B cell (primary cell): ENCODE measurements at regions not wholly inside any gene's neighbourhood (a gene's known extent, or its start where the extent isn't known, plus 50 kb on each side); places are given as distances from the start of the nearest gene placed in this dataset.

Experiments
- ATAC-seq: fragments of 200-7000 bp; cut with Tn5 transposase; one replicate; pipeline ENCODE4 v1.10.0; 2021; ENCODE audit warnings: low read depth, mild to moderate bottlenecking, moderate number of reproducible peaks, moderate library complexity
- CTCF ChIA-PET: fragments of 350-600 bp; sonication (Branson Sonifier 250); formaldehyde crosslinking; loops from one replicate; lab custom pipeline; 2021; ENCODE audit warnings: antibody characterized with exemption, inconsistent platforms; lab: Charles Lee
- POLR2A ChIA-PET: fragments of 350-600 bp; sonication (Branson Sonifier 250); formaldehyde crosslinking; loops from one replicate; lab custom pipeline; 2021; ENCODE audit warnings: antibody characterized with exemption; lab: Charles Lee
- DNase-seq: peaks from one replicate; pipeline ENCODE4 v3.0.0; 2013
- H2AFZ ChIP-seq: 2 replicates; pipeline ENCODE4 v1.6.1; 2012; ENCODE audit warnings: mild to moderate bottlenecking, low read depth, low read length; ENCODE audit not compliant: insufficient read depth, poor library complexity, severe bottlenecking
- H3K27ac ChIP-seq, 2 donors: 1 replicate in 1 of 2; 2 replicates in 1 of 2; pipeline ENCODE4 v1.5.1; 2012 to 2013; ENCODE audit warnings: low read length in 2 of 2, mild to moderate bottlenecking in 2 of 2, moderate library complexity in 1 of 2
- H3K27me3 ChIP-seq, 4 experiments: fragments of 200-600 bp in 1 of 4; sonication (generic) in 1 of 4; replicated peaks in 1 of 4; 1 replicate in 2 of 4; 2 replicates in 2 of 4; pipeline versions ENCODE4 v1.6.1 to v1.7.0; 2013 to 2016; ENCODE audit warnings: low read length in 3 of 4, mild to moderate bottlenecking in 2 of 4, mixed read lengths in 1 of 4, moderate library complexity in 1 of 4; ENCODE audit not compliant: insufficient read depth in 4 of 4, control insufficient read depth in 3 of 4; ENCODE audit errors: control extremely low read depth in 1 of 4
- H3K36me3 ChIP-seq, 2 experiments: replicated peaks in 1 of 2; 1 replicate in 1 of 2; 2 replicates in 1 of 2; pipeline versions ENCODE4 v1.6.1 to v1.7.1; 2013; ENCODE audit warnings: low read length in 1 of 2; ENCODE audit not compliant: insufficient read depth in 2 of 2, control insufficient read depth in 1 of 2; ENCODE audit errors: control extremely low read depth in 1 of 2, extremely low read depth in 1 of 2
- H3K4me1 ChIP-seq, 2 donors: fragments of 200-600 bp in 1 of 2; sonication (generic) in 1 of 2; 1 replicate in 1 of 2; 2 replicates in 1 of 2; pipeline versions ENCODE4 v1.5.1 to v1.6.1; 2013 to 2017; ENCODE audit warnings: low read length in 2 of 2; ENCODE audit not compliant: control insufficient read depth in 2 of 2, insufficient read depth in 2 of 2
- H3K4me2 ChIP-seq: replicated peaks from 2 replicates; pipeline ENCODE3; 2012; ENCODE audit warnings: mild to moderate bottlenecking, low read depth, low read length; ENCODE audit not compliant: poor library complexity, severe bottlenecking
- H3K4me3 ChIP-seq, 5 experiments: fragments of 200-600 bp in 1 of 5; sonication (generic) in 1 of 5; 1 replicate in 3 of 5; 2 replicates in 2 of 5; pipeline versions ENCODE4 v1.5.1 to v1.7.0; 2011 to 2016; ENCODE audit warnings: low read length in 4 of 5, mild to moderate bottlenecking in 4 of 5, low read depth in 2 of 5, control low read depth in 1 of 5, moderate library complexity in 1 of 5; ENCODE audit not compliant: insufficient read depth in 1 of 5; ENCODE audit errors: control extremely low read depth in 1 of 5, extremely low read depth in 1 of 5
- H3K79me2 ChIP-seq: fragments of 200-600 bp; sonication (generic); one replicate; pipeline ENCODE4 v1.6.0; 2016; ENCODE audit warnings: low read length; ENCODE audit not compliant: control insufficient read depth, insufficient read depth
- H3K9ac ChIP-seq: fragments of 200-600 bp; sonication (generic); 2 replicates; pipeline ENCODE4 v1.6.1; 2017; ENCODE audit warnings: mild to moderate bottlenecking, low read length, moderate library complexity
- H3K9me3 ChIP-seq, 3 donors: one replicate each; pipeline versions ENCODE4 v1.6.1 to v1.7.1; 2013; ENCODE audit warnings: low read length in 2 of 3; ENCODE audit not compliant: control insufficient read depth in 2 of 3, insufficient read depth in 1 of 3; ENCODE audit errors: control extremely low read depth in 1 of 3
- H4K20me1 ChIP-seq: 2 replicates; pipeline ENCODE4 v1.6.0; 2012; ENCODE audit warnings: mild to moderate bottlenecking, low read length; ENCODE audit not compliant: insufficient read depth, control insufficient read depth, poor library complexity, severe bottlenecking
- H3K27ac Mint-ChIP-seq: one replicate; pipeline ENCODE4 v1.8.0; 2021; ENCODE audit warnings: mixed read lengths
- H3K27me3 Mint-ChIP-seq: one replicate; pipeline ENCODE4 v1.8.0; 2021; ENCODE audit warnings: mixed read lengths
- H3K4me1 Mint-ChIP-seq: one replicate; pipeline ENCODE4 v1.8.0; 2021; ENCODE audit warnings: mixed read lengths
- H3K4me3 Mint-ChIP-seq: one replicate; pipeline ENCODE4 v1.8.0; 2021; ENCODE audit warnings: mixed read lengths
- H3K9me3 Mint-ChIP-seq: one replicate; pipeline ENCODE4 v1.8.0; 2022; ENCODE audit warnings: mixed read lengths; ENCODE audit not compliant: insufficient read depth
- CTCF ChIP-seq: fragments of 200-600 bp; IDR thresholded peaks from one replicate; pipeline ENCODE4 v1.8.0; 2022; ENCODE audit warnings: antibody characterized with exemption, mild to moderate bottlenecking
- EZH2 ChIP-seq: IDR thresholded peaks from 2 replicates; pipeline ENCODE4 v1.6.1; 2012; ENCODE audit warnings: borderline replicate concordance, low read depth, mild to moderate bottlenecking, moderate library complexity, low read length; ENCODE audit not compliant: insufficient read depth, poor library complexity, severe bottlenecking
- WGBS: methylation state at CpG from one replicate; pipeline ENCODE4 v1.1.5; 2013; ENCODE audit warnings: missing lambda C conversion rate; ENCODE audit not compliant: insufficient coverage; 5-methylcytosine and 5-hydroxymethylcytosine counted together
- intact Hi-C: fragments of 100-400 bp; cut with micrococcal nuclease; formaldehyde crosslinking; loops from one replicate; pipeline ENCODE4 v1.10.0; 2022

GRCh38 chr16:72367851-72368250, 195.9 kb upstream of the PMFBP1 start:
- Histone ChIP-seq H3K27ac (no peak overlapping the region), H4K20me1 (no peaks in the 10 kb centered on the region), H3K36me3 (no peaks in the 10 kb centered on the region), H3K27me3 (no peaks in the 10 kb centered on the region), H2AFZ (no peak overlapping the region), H3K4me2 (no peak overlapping the region), H3K79me2 (no peaks in the 10 kb centered on the region), H3K9me3 (peaks cover 0 to 13% (median 2%) of the 10 kb centered on the region in 3 donors), H3K4me3 (no peak overlapping the region), H3K4me1 (no peaks in the 10 kb centered on the region), H3K9ac (no peak overlapping the region)
- no peaks in the 10 kb centered on the region for H3K4me1 Mint-ChIP-seq
- H3K27me3 Mint-ChIP-seq = no peaks in the 10 kb centered on the region
- ChIA-PET POLR2A (no interaction called here), CTCF (interaction anchor here (1.6 kb wide), 1 partner anchor 10 kb away, joined by 3 read pairs; no protein-coding TSS in a partner anchor)
- H3K9me3 Mint-ChIP-seq = peaks cover 4% of the 10 kb centered on the region
- intact Hi-C loops = no loop called here
- no peak for TF ChIP-seq EZH2
- TF ChIP-seq CTCF = no peak
- H3K27ac Mint-ChIP-seq = no peak overlapping the region
- DNase-seq = no peak
- ATAC-seq = no peak
- H3K4me3 Mint-ChIP-seq = no peak overlapping the region

DNA sequence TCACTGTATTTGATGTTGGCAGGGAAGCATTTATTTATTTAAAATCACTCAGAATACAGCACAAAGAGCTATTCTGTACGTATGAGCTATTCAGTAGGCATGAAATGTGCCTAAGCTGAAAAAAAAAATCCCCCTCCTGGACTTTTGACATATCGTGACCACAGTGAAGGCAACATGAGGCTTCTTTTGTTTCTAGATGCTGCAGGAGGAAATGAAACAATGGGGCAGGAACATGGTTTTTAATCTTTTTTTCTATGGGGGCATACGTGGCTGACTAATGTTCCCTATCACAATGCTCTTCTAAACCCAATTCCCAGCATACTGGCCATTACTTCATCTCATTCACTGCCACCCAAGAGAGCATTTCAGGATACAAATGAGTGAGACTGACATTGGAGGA, 191.0 kb upstream of the PMFBP1 start:
- WGBS = no CpG with 5 or more reads among the region's 3 CpGs
- POLR2A ChIA-PET = no interaction called here
- H3K4me2 ChIP-seq = no peak overlapping the region

More for the DNA sequence above, 191.0 kb upstream of the PMFBP1 start:
- H3K4me1 ChIP-seq = no peaks in the 10 kb centered on the region
- no peak overlapping the region for H2AFZ ChIP-seq
- H3K9ac ChIP-seq = no peak overlapping the region
- Mint-ChIP-seq H3K4me1 (no peaks in the 10 kb centered on the region), H3K27me3 (no peaks in the 10 kb centered on the region), H3K4me3 (no peak overlapping the region), H3K27ac (no peak overlapping the region), H3K9me3 (peaks cover 4% of the 10 kb centered on the region)
- H4K20me1 ChIP-seq = no peaks in the 10 kb centered on the region
- TF ChIP-seq CTCF = no peak
- TF ChIP-seq EZH2 = no peak
- no peaks in the 10 kb centered on the region for H3K27me3 ChIP-seq
- H3K36me3 ChIP-seq = no peaks in the 10 kb centered on the region
- DNase-seq = no peak
- intact Hi-C loops = no loop called here
- H3K4me3 ChIP-seq = no peak overlapping the region
- no peaks in the 10 kb centered on the region for H3K79me2 ChIP-seq
- CTCF ChIA-PET = no interaction called here
- ATAC-seq = no peak
- no peak overlapping the region for H3K27ac ChIP-seq
- peaks cover 0 to 13% (median 2%) of the 10 kb centered on the region in 3 donors for H3K9me3 ChIP-seq
